ENCODE measurements at regions not wholly inside any gene's neighbourhood (a gene's known extent, or its start where the extent isn't known, plus 50 kb on each side); places are given as distances from the start of the nearest gene placed in this dataset.

DNA sequence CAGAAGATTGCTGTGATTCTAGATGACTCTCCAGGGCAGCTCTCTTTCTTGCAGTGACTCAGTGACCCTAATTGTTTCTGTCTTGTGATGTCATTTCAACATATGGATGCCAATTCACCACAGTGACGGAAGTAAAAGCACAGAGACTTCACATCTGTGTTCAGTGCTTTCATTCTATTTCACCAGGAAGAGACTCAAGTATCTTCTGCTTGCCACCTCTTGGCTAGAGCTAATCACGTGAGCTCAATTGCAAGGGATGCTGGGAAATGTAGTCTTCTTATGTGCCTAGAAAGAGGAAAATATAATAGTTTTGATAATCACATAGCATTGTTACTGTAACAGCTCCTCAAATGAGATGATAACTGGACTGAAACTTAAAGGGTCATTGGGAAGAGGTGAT is 453.3 kb upstream of the KLF4 start:
- TF ChIP-seq, protein P1, sequence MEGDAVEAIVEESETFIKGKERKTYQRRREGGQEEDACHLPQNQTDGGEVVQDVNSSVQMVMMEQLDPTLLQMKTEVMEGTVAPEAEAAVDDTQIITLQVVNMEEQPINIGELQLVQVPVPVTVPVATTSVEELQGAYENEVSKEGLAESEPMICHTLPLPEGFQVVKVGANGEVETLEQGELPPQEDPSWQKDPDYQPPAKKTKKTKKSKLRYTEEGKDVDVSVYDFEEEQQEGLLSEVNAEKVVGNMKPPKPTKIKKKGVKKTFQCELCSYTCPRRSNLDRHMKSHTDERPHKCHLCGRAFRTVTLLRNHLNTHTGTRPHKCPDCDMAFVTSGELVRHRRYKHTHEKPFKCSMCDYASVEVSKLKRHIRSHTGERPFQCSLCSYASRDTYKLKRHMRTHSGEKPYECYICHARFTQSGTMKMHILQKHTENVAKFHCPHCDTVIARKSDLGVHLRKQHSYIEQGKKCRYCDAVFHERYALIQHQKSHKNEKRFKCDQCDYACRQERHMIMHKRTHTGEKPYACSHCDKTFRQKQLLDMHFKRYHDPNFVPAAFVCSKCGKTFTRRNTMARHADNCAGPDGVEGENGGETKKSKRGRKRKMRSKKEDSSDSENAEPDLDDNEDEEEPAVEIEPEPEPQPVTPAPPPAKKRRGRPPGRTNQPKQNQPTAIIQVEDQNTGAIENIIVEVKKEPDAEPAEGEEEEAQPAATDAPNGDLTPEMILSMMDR (IDR thresholded peaks at IDR 0.05; ENCODE audit: low read depth, low read length), result no peak
- TF ChIP-seq POLR2A (IDR thresholded peaks at IDR 0.05; ENCODE audit: extremely low read depth, insufficient read length), result no peak
